Fibroblast of lung (primary cell): ENCODE measurements at regions not wholly inside any gene's neighbourhood (a gene's known extent, or its start where the extent isn't known, plus 50 kb on each side); places are given as distances from the start of the nearest gene placed in this dataset.
A peak's percentile ranks its signal among the peaks of the same experiment; 100 is the strongest.

Source experiments
- DNase-seq, 2 donors: peaks; one replicate each; pipeline versions ENCODE4 v3.0.0 to v3.0.0-alpha.2; 2010; ENCODE audit warnings: low read depth in 2 of 2
- H2AFZ ChIP-seq: 2 replicates; pipeline ENCODE4 v1.5.1; 2012; ENCODE audit warnings: low read length, control low read depth, inconsistent platforms
- H3K27ac ChIP-seq: 2 replicates; pipeline ENCODE4 v1.5.1; 2011; ENCODE audit warnings: low read length, control low read depth; ENCODE audit not compliant: insufficient read depth
- H3K27me3 ChIP-seq: 2 replicates; pipeline ENCODE4 v1.5.1; 2011; ENCODE audit warnings: mild to moderate bottlenecking, low read length; ENCODE audit not compliant: control insufficient read depth, insufficient read depth
- H3K36me3 ChIP-seq: 2 replicates; pipeline ENCODE4 v1.5.1; 2011; ENCODE audit warnings: low read length; ENCODE audit not compliant: control insufficient read depth, insufficient read depth
- H3K4me1 ChIP-seq: 2 replicates; pipeline ENCODE4 v1.5.1; 2011; ENCODE audit warnings: low read length; ENCODE audit not compliant: control insufficient read depth, insufficient read depth; ENCODE audit errors: extremely low read depth
- H3K4me2 ChIP-seq: 2 replicates; pipeline ENCODE4 v1.5.1; 2011; ENCODE audit warnings: low read length, control low read depth; ENCODE audit not compliant: insufficient read depth; ENCODE audit errors: extremely low read depth
- H3K4me3 ChIP-seq, 4 experiments: fragments of 200-600 bp in 1 of 4; sonication (generic) in 1 of 4; replicated peaks in 1 of 4; 2 replicates each; pipeline ENCODE4 v1.5.1; 2011 to 2016; ENCODE audit warnings: low read length in 4 of 4, low read depth in 3 of 4, mild to moderate bottlenecking in 3 of 4, control low read depth in 2 of 4, inconsistent platforms in 1 of 4, mixed read lengths in 1 of 4; ENCODE audit not compliant: insufficient read depth in 1 of 4; ENCODE audit errors: control extremely low read depth in 1 of 4
- H3K79me2 ChIP-seq: 2 replicates; pipeline ENCODE4 v1.5.1; 2012; ENCODE audit warnings: mild to moderate bottlenecking, low read length, inconsistent platforms; ENCODE audit not compliant: control insufficient read depth, insufficient read depth
- H3K9ac ChIP-seq: 2 replicates; pipeline ENCODE4 v1.5.1; 2011; ENCODE audit warnings: mild to moderate bottlenecking, low read length, control low read depth; ENCODE audit not compliant: insufficient read depth
- H3K9me3 ChIP-seq: 2 replicates; pipeline ENCODE4 v1.5.1; 2012; ENCODE audit warnings: low read depth, low read length; ENCODE audit not compliant: control insufficient read depth, insufficient read depth
- H4K20me1 ChIP-seq: 2 replicates; pipeline ENCODE4 v1.5.1; 2011; ENCODE audit warnings: low read length; ENCODE audit not compliant: control insufficient read depth, insufficient read depth; ENCODE audit errors: extremely low read depth
- EZH2 ChIP-seq: IDR thresholded peaks from 2 replicates; pipeline ENCODE4 v1.5.1; 2012; ENCODE audit warnings: low read length, control low read depth, mild to moderate bottlenecking; ENCODE audit errors: missing control alignments
- TF ChIP-seq, protein P1 (sequence below), 2 donors: IDR thresholded peaks in 1 of 2; conservative IDR thresholded peaks in 1 of 2; 1 replicate in 1 of 2; 2 replicates in 1 of 2; pipeline ENCODE4 v1.5.1; 2011 to 2012; ENCODE audit warnings: low read length in 2 of 2, control low read depth in 1 of 2, inconsistent platforms in 1 of 2, low read depth in 1 of 2, mild to moderate bottlenecking in 1 of 2

DNA sequence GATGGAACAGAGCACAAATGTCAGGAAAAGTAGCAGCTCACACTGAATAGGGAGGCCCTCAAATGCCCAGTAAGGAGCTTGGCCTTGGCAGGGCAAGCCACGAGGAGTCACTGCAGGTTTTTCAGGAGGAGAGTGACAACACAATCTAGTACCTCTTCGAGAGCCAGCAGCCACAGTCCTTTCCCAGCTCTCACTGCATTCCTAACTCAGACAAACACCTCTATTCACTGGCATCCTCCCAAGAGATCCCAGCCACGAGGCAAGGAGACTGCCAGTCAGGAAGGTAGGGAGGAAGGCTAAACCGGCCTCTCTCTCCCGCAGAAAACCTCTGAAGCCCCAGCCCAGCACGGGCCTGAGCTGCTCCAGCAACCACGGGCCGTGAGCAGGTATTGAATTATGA is 146.0 kb upstream of the SMAD3 start:
- Histone ChIP-seq H2AFZ (no peak overlapping the region), H3K27ac (no peak overlapping the region), H3K4me3 (no peak overlapping the region), H3K4me1 (no peaks in the 10 kb centered on the region), H3K9me3 (no peaks in the 10 kb centered on the region), H4K20me1 (no peaks in the 10 kb centered on the region), H3K79me2 (no peaks in the 10 kb centered on the region), H3K36me3 (no peaks in the 10 kb centered on the region), H3K9ac (no peak overlapping the region), H3K4me2 (no peak overlapping the region), H3K27me3 (no peaks in the 10 kb centered on the region)
- DNase-seq, result peak in 1 of 2 donors; percentile 46
- TF ChIP-seq EZH2, result no peak
- TF ChIP-seq, protein P1, sequence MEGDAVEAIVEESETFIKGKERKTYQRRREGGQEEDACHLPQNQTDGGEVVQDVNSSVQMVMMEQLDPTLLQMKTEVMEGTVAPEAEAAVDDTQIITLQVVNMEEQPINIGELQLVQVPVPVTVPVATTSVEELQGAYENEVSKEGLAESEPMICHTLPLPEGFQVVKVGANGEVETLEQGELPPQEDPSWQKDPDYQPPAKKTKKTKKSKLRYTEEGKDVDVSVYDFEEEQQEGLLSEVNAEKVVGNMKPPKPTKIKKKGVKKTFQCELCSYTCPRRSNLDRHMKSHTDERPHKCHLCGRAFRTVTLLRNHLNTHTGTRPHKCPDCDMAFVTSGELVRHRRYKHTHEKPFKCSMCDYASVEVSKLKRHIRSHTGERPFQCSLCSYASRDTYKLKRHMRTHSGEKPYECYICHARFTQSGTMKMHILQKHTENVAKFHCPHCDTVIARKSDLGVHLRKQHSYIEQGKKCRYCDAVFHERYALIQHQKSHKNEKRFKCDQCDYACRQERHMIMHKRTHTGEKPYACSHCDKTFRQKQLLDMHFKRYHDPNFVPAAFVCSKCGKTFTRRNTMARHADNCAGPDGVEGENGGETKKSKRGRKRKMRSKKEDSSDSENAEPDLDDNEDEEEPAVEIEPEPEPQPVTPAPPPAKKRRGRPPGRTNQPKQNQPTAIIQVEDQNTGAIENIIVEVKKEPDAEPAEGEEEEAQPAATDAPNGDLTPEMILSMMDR (conservative IDR thresholded peaks at IDR 0.05 in 1 of 2, IDR thresholded peaks at IDR 0.05 in 1 of 2; ENCODE audit: low read depth in 1 of 2, low read length in 2 of 2), result no peak

DNA sequence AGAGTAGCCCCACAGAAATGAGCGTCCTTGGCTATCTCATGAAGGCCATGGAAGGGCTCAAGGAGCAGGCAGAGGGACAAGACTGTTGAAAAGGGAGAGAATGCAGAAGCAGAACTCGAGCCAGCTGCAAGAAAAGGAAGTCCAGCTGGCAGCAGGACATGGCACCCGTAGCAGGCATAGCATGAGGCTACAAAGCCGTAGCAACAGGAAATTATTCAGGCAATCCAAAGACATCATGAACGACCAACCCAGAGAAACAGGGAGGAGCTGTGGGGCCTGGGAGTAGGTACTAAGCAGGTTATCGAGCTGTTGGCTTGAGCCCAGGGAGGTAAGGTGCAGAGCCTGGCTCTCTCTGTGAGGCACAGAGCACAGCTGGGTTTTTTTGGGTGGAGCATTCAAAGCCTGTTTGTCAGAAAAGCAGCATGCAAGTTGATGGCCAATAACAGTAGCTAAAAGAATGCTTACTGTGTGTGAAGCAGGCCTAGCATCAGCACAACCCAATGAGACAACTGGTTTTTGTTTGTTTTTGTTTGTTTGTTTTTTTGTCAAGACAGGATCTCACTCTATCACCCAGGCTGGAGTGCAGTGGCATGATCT is 144.0 kb upstream of the SMAD3 start:
- H2AFZ ChIP-seq, result no peak overlapping the region
- H4K20me1 ChIP-seq, result no peaks in the 10 kb centered on the region
- no peak overlapping the region for H3K9ac ChIP-seq
- no peaks in the 10 kb centered on the region for H3K4me1 ChIP-seq
- H3K27me3 ChIP-seq, result no peaks in the 10 kb centered on the region
- no peak for DNase-seq
- H3K79me2 ChIP-seq, result no peaks in the 10 kb centered on the region
- H3K36me3 ChIP-seq, result no peaks in the 10 kb centered on the region
- H3K27ac ChIP-seq, result no peak overlapping the region
- no peaks in the 10 kb centered on the region for H3K9me3 ChIP-seq
- H3K4me2 ChIP-seq, result no peak overlapping the region
- TF ChIP-seq, protein P1 (conservative IDR thresholded peaks at IDR 0.05 in 1 of 2, IDR thresholded peaks at IDR 0.05 in 1 of 2; ENCODE audit: low read depth in 1 of 2, low read length in 2 of 2), result no peak
- TF ChIP-seq EZH2, result no peak
- H3K4me3 ChIP-seq, result no peak overlapping the region

DNA sequence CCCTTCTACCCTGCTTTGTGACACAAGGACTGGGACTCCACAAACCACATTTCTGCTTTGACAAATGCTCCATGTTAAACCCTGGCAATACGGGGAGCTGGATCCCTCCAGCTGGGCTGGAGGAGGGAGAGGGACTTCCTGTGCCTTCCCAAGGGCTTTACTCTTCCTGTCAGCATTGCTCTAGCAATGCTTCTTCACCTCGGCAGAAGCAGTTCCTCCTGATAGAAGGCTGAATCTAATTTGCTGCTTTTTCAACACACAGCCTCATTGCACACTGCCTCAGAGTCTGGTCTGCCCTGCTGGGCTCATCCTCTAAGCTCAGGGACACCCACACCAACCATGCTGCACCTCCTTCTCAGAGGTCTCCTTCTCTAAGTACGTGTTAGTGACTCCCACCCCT is 142.8 kb upstream of the SMAD3 start:
- Histone ChIP-seq H3K9me3 (no peaks in the 10 kb centered on the region), H3K27ac (no peak overlapping the region), H3K27me3 (no peaks in the 10 kb centered on the region), H3K4me2 (no peak overlapping the region), H2AFZ (no peak overlapping the region), H4K20me1 (no peaks in the 10 kb centered on the region), H3K4me1 (peaks cover 1% of the 10 kb centered on the region), H3K79me2 (no peaks in the 10 kb centered on the region), H3K9ac (no peak overlapping the region), H3K36me3 (no peaks in the 10 kb centered on the region), H3K4me3 (no peak overlapping the region)
- DNase-seq, result no peak
- no peak for TF ChIP-seq EZH2
- TF ChIP-seq, protein P1 (conservative IDR thresholded peaks at IDR 0.05 in 1 of 2, IDR thresholded peaks at IDR 0.05 in 1 of 2; ENCODE audit: low read depth in 1 of 2, low read length in 2 of 2), result no peak
